IPS DF 4.7 (cell line): ENCODE measurements at regions not wholly inside any gene's neighbourhood (a gene's known extent, or its start where the extent isn't known, plus 50 kb on each side); places are given as distances from the start of the nearest gene placed in this dataset.
"Not testable (repeated sequence)": the region's sequence is repeated elsewhere in the genome, so short reads cannot be mapped to it uniquely, and the experiment has no call there.

Experiments
- DNase-seq: peaks from one replicate; pipeline ENCODE4 v3.0.0-alpha.2; 2013; ENCODE audit warnings: low spot score; ENCODE audit errors: extremely low read depth

- not testable (repeated sequence) for DNase-seq
These were observed 154.4 kb upstream of the TSPY2 start for GRCh38 chrY:6091599-6091998.

- peak; percentile 38 for DNase-seq
These were observed 115.1 kb upstream of the TSPY2 start for GRCh38 chrY:6130689-6131619.

GRCh38 chrY:6136149-6136548 lies 109.9 kb upstream of the TSPY2 start:
- DNase-seq, result not testable (repeated sequence)
